ENCODE measurements at regions not wholly inside any gene's neighbourhood (a gene's known extent, or its start where the extent isn't known, plus 50 kb on each side); places are given as distances from the start of the nearest gene placed in this dataset.

DNA sequence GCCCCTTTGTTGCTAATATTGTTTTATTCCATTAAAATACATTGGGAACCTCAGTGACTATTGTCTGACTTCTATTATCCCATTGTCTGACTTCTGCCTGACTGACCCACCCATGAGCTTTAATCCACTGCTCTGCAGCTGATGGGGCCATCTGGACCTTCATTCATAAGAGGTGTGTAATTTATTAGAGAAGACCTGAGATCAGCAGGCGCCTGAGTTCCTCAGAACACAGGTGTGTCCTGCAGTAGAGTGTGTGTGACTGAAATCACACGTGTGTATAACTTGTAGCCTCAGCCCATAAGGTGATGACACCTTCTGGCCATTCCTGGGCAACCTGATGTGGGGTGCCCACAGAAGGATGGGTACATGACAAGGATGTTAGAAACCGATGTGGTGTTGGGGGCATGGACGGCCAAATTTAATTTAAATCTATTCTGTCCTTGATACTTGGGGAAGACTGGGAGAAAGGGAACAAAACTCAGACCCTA is 821.0 kb downstream of the TMEM121 start (continued):
- TF ChIP-seq ZNF462 (CRISPR knock-in tag; IDR thresholded peaks at IDR 0.05), result no peak

DNA sequence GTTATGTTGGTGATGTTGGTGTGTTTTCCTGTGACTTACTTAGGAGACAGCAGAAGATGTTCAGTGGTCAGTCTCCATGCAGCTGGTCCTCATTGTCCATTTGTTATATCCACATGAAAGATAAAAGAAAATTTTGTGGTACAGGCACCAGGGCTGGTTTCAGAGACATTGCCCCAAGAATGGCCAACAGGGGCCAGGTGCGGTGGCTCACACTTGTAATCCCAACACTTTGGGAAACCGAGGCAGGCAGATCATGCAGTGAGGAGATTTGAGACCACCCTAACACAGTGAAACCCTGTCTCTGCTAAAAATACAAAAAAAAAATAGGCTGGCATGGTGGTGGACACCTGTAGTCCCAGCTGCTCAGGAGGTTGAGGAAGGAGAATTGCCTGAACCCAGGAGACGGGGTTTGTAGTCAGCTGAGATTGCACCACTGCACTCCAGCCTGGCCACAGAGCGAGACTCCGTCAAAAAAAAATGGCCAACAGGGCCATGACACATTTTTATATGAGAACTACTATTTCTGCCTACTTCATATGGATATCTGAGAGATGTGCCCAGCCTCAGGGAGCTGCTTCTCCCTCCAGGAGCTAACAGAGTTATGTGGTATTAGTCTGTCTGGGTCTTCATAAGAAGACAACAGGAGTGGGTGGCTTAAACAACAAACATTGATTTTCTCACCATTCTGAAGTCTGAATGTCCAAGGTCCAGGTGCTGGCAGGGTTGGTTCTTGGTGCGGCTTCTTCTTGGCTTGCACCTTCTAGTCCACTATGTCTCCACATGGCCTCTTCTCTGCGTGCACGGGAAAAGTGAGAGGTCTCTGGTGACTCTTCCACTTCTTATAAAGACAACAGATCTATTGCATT is 821.7 kb downstream of the TMEM121 start:
- Histone ChIP-seq H3K27ac (ENCODE audit: low read depth) (no peak overlapping the region), H3K79me2 (replicated peaks; ENCODE audit: insufficient read depth) (no peaks in the 10 kb centered on the region), H3K4me1 (ENCODE audit: insufficient read depth) (no peaks in the 10 kb centered on the region), H4K20me1 (replicated peaks; ENCODE audit: insufficient read depth) (no peaks in the 10 kb centered on the region), H2AFZ (no peak overlapping the region), H3K36me3 (ENCODE audit: insufficient read depth) (peaks cover 34% of the 10 kb centered on the region), H3K27me3 (ENCODE audit: insufficient read depth) (no peaks in the 10 kb centered on the region), H3F3A (replicated peaks; ENCODE audit: low read depth) (no peaks in the 10 kb centered on the region), H3K4me3 (no peak overlapping the region; the same call in 1 of the 2 replicates), H3K4me2 (no peak overlapping the region), H3K9me2 (ENCODE audit: insufficient read depth) (peaks cover 3% of the 10 kb centered on the region; the same call in 1 of the 2 replicates)
- Mint-ChIP-seq H3K9me3 (peaks cover 99% of the 10 kb centered on the region), H3K27me3 (ENCODE audit: insufficient read depth, low read depth, poor library complexity) (peaks cover 10% of the 10 kb centered on the region), H3K27ac (no peak overlapping the region), H3K36me3 (ENCODE audit: low read depth) (peaks cover 77% of the 10 kb centered on the region), H3K4me1 (no peaks in the 10 kb centered on the region), H3K4me3 (no peak overlapping the region)
- ATAC-seq (no peak), DNase-seq (ENCODE audit: low spot score) (no peak)
- TF ChIP-seq CREB1 (CRISPR knock-in tag; IDR thresholded peaks at IDR 0.05; ENCODE audit: low read depth), result no peak
- TF ChIP-seq, protein P1, sequence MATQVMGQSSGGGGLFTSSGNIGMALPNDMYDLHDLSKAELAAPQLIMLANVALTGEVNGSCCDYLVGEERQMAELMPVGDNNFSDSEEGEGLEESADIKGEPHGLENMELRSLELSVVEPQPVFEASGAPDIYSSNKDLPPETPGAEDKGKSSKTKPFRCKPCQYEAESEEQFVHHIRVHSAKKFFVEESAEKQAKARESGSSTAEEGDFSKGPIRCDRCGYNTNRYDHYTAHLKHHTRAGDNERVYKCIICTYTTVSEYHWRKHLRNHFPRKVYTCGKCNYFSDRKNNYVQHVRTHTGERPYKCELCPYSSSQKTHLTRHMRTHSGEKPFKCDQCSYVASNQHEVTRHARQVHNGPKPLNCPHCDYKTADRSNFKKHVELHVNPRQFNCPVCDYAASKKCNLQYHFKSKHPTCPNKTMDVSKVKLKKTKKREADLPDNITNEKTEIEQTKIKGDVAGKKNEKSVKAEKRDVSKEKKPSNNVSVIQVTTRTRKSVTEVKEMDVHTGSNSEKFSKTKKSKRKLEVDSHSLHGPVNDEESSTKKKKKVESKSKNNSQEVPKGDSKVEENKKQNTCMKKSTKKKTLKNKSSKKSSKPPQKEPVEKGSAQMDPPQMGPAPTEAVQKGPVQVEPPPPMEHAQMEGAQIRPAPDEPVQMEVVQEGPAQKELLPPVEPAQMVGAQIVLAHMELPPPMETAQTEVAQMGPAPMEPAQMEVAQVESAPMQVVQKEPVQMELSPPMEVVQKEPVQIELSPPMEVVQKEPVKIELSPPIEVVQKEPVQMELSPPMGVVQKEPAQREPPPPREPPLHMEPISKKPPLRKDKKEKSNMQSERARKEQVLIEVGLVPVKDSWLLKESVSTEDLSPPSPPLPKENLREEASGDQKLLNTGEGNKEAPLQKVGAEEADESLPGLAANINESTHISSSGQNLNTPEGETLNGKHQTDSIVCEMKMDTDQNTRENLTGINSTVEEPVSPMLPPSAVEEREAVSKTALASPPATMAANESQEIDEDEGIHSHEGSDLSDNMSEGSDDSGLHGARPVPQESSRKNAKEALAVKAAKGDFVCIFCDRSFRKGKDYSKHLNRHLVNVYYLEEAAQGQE (IDR thresholded peaks at IDR 0.05; ENCODE audit: unreplicated experiment), result no peak
- TF ChIP-seq EZH2 (IDR thresholded peaks at IDR 0.05; ENCODE audit: low read depth, unreplicated experiment), result no peak
- TF ChIP-seq ZNF331 (CRISPR knock-in tag; IDR thresholded peaks at IDR 0.05; ENCODE audit: low read depth), result no peak
- TF ChIP-seq ZNF114 (CRISPR knock-in tag; IDR thresholded peaks at IDR 0.05), result no peak
- TF ChIP-seq NANOG (IDR thresholded peaks at IDR 0.05; ENCODE audit: borderline replicate concordance), result no peak
- TF ChIP-seq, protein P2, sequence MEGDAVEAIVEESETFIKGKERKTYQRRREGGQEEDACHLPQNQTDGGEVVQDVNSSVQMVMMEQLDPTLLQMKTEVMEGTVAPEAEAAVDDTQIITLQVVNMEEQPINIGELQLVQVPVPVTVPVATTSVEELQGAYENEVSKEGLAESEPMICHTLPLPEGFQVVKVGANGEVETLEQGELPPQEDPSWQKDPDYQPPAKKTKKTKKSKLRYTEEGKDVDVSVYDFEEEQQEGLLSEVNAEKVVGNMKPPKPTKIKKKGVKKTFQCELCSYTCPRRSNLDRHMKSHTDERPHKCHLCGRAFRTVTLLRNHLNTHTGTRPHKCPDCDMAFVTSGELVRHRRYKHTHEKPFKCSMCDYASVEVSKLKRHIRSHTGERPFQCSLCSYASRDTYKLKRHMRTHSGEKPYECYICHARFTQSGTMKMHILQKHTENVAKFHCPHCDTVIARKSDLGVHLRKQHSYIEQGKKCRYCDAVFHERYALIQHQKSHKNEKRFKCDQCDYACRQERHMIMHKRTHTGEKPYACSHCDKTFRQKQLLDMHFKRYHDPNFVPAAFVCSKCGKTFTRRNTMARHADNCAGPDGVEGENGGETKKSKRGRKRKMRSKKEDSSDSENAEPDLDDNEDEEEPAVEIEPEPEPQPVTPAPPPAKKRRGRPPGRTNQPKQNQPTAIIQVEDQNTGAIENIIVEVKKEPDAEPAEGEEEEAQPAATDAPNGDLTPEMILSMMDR (conservative IDR thresholded peaks at IDR 0.05; ENCODE audit: low read depth in 2 of 2), result no peak
- TF ChIP-seq STAT1 (IDR thresholded peaks at IDR 0.05; ENCODE audit: unreplicated experiment), result no peak
